ENCODE measurements at regions not wholly inside any gene's neighbourhood (a gene's known extent, or its start where the extent isn't known, plus 50 kb on each side); places are given as distances from the start of the nearest gene placed in this dataset.
A peak's percentile ranks its signal among the peaks of the same experiment; 100 is the strongest.

DNA sequence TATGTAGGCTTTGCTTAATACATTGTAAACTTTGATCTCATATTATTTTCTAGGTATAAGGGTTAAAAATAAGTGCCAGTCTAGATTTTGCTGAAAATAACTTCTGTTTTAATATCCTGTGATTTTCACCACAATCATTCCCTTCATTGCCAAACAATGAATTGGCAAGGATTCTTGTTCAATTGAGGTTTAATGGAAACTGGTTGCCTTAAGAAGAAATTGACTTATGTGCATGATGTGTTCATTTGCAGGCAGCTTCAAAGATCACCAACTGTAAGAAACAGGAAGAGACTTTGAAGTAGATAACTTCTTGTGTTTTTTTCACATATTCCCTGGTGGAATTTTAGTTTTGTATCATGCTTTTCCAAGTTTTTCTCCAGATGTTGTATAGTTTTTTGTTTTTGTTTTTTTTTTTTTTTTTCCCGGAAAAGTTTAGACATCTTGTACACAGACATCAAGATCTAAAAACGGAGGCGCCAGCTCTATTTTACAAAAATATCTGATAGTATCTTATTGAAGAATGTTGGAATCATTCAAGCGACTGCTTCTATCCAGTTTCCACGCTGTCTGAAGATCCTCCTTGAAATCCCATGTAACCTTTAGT, 108.3 kb downstream of the POSTN start:
- DNase-seq (ENCODE audit: low spot score in 2 of 2), result no peak
- H3K4me1 ChIP-seq, result peaks cover 0 to 7% of the 10 kb centered on the region in 2 donors
- intact Hi-C loops (cut with DNase I), result no loop called here
- TF ChIP-seq, protein P1, sequence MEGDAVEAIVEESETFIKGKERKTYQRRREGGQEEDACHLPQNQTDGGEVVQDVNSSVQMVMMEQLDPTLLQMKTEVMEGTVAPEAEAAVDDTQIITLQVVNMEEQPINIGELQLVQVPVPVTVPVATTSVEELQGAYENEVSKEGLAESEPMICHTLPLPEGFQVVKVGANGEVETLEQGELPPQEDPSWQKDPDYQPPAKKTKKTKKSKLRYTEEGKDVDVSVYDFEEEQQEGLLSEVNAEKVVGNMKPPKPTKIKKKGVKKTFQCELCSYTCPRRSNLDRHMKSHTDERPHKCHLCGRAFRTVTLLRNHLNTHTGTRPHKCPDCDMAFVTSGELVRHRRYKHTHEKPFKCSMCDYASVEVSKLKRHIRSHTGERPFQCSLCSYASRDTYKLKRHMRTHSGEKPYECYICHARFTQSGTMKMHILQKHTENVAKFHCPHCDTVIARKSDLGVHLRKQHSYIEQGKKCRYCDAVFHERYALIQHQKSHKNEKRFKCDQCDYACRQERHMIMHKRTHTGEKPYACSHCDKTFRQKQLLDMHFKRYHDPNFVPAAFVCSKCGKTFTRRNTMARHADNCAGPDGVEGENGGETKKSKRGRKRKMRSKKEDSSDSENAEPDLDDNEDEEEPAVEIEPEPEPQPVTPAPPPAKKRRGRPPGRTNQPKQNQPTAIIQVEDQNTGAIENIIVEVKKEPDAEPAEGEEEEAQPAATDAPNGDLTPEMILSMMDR (IDR thresholded peaks at IDR 0.05), result no peak
- H3K9me3 ChIP-seq, result no peaks in the 10 kb centered on the region
- H3K4me3 ChIP-seq, result no peak overlapping the region
- no peaks in the 10 kb centered on the region for H3K27me3 ChIP-seq
- no peak overlapping the region for H3K27ac ChIP-seq
- no peaks in the 10 kb centered on the region for H3K36me3 ChIP-seq

- Histone ChIP-seq H3K36me3 (no peaks in the 10 kb centered on the region), H3K9me3 (no peaks in the 10 kb centered on the region), H3K27ac (peak overlapping the region in 1 of 2 donors; percentile 5), H3K4me3 (no peak overlapping the region), H3K27me3 (no peaks in the 10 kb centered on the region), H3K4me1 (peaks cover 0 to 7% of the 10 kb centered on the region in 2 donors)
- TF ChIP-seq, protein P1 (IDR thresholded peaks at IDR 0.05), result no peak
- DNase-seq (ENCODE audit: low spot score in 2 of 2), result no peak
- intact Hi-C loops (cut with DNase I), result no loop called here
Observed at GRCh38 chr13:37488726-37489125, 109.8 kb downstream of the POSTN start.

- Histone ChIP-seq H3K27ac (peak overlapping the region; percentile 32 to 55), H3K27me3 (no peaks in the 10 kb centered on the region), H3K9me3 (no peaks in the 10 kb centered on the region), H3K4me1 (peaks cover 0 to 7% of the 10 kb centered on the region in 2 donors), H3K4me3 (peak overlapping the region in 1 of 2 donors; percentile 37), H3K36me3 (no peaks in the 10 kb centered on the region)
- intact Hi-C loops (cut with DNase I), result no loop called here
- TF ChIP-seq, protein P1 (IDR thresholded peaks at IDR 0.05), result no peak
- DNase-seq (ENCODE audit: low spot score in 2 of 2), result no peak
Observed at GRCh38 chr13:37486171-37486681, 112.3 kb downstream of the POSTN start.

DNA sequence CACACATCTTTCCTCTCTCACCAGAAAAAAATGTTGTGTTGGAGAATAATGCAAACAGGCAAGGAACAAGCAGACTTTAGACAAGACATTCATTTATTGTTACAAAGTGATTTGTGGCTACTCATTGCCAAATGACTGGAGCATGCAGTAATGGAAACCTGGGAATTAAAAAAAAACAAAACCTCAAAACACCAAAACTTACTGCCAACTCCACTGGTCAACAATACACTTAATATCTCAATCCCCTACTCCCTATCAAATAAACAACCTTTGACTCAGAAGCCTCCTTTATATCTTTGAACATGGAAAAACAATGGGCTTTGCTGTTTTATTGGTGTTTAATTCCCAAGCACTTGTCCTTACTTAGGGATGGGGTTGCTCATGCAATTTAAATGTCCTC, 112.8 kb downstream of the POSTN start:
- Histone ChIP-seq H3K36me3 (no peaks in the 10 kb centered on the region), H3K4me1 (peaks cover 0 to 7% of the 10 kb centered on the region in 2 donors), H3K27ac (peak overlapping the region; percentile 32 to 55), H3K9me3 (no peaks in the 10 kb centered on the region), H3K27me3 (no peaks in the 10 kb centered on the region), H3K4me3 (peak overlapping the region in 1 of 2 donors; percentile 37)
- intact Hi-C loops (cut with DNase I), result no loop called here
- TF ChIP-seq, protein P1 (IDR thresholded peaks at IDR 0.05), result no peak
- no peak for DNase-seq (ENCODE audit: low spot score in 2 of 2)

GRCh38 chr13:37484056-37484455, 114.5 kb downstream of the POSTN start:
- Histone ChIP-seq H3K27ac (peak overlapping the region in 1 of 2 donors; percentile 60), H3K36me3 (no peaks in the 10 kb centered on the region), H3K4me1 (peaks cover 0 to 3% of the 10 kb centered on the region in 2 donors), H3K9me3 (no peaks in the 10 kb centered on the region), H3K27me3 (no peaks in the 10 kb centered on the region), H3K4me3 (no peak overlapping the region)
- DNase-seq (ENCODE audit: low spot score in 2 of 2), result no peak
- TF ChIP-seq, protein P1 (IDR thresholded peaks at IDR 0.05), result no peak
- intact Hi-C loops (cut with DNase I), result no loop called here

Data from ascending aorta (tissue), 2 donors.